ENCODE measurements at regions not wholly inside any gene's neighbourhood (a gene's known extent, or its start where the extent isn't known, plus 50 kb on each side); places are given as distances from the start of the nearest gene placed in this dataset.

DNA sequence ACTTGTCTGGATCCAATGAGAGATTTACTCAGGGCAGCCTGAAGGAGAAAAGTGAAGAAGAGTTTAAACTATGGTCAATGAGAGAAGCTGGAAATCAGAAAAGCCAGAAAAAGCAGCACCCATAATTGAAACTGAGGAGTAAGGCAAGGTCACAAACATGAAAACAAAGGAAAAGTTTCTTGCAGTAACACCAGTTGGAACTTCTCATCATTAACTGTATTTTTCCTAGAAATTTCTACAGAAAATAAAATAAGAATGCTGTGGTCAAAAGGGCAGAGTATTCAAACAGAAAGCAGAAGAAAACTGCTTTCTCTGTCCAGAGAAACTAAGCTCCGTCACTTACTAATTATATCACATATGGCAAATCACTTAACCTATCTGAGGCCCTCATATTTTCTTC, 102.2 kb downstream of the OR13H1 start:
- no peak for TF ChIP-seq POLR2AphosphoS5 (IDR thresholded peaks at IDR 0.05)
- TF ChIP-seq CTCF (IDR thresholded peaks at IDR 0.05) = no peak
